ENCODE measurements at regions not wholly inside any gene's neighbourhood (a gene's known extent, or its start where the extent isn't known, plus 50 kb on each side); places are given as distances from the start of the nearest gene placed in this dataset.

- Histone ChIP-seq H3K27me3 (no peaks in the 10 kb centered on the region), H3K9me3 (no peaks in the 10 kb centered on the region), H3K27ac (no peak overlapping the region), H3K4me1 (peaks cover under 1 to 5% of the 10 kb centered on the region in 2 donors), H3K4me3 (no peak overlapping the region), H3K36me3 (no peaks in the 10 kb centered on the region)
- TF ChIP-seq POLR2A (IDR thresholded peaks at IDR 0.05), result no peak
- no peak for TF ChIP-seq CTCF (IDR thresholded peaks at IDR 0.05)
- no peak for DNase-seq
- intact Hi-C loops (cut with DNase I; ENCODE audit: low total_unique reads), result no loop called here
Measured at GRCh38 chr5:125416055-125416454, 669.6 kb upstream of the ZNF608 start.

- Histone ChIP-seq H3K27ac (no peak overlapping the region), H3K4me1 (no peaks in the 10 kb centered on the region), H3K36me3 (no peaks in the 10 kb centered on the region), H3K27me3 (no peaks in the 10 kb centered on the region), H3K4me3 (no peak overlapping the region), H3K9me3 (no peaks in the 10 kb centered on the region)
- DNase-seq, result no peak
- TF ChIP-seq POLR2A (IDR thresholded peaks at IDR 0.05), result no peak
- no peak for TF ChIP-seq CTCF (IDR thresholded peaks at IDR 0.05)
- intact Hi-C loops (cut with DNase I; ENCODE audit: low total_unique reads), result no loop called here
Measured at GRCh38 chr5:125421006-125421405, 674.6 kb upstream of the ZNF608 start.

- DNase-seq, result no peak
- no peak overlapping the region for H3K4me3 ChIP-seq
- no peaks in the 10 kb centered on the region for H3K36me3 ChIP-seq
- H3K4me1 ChIP-seq, result no peaks in the 10 kb centered on the region
- H3K27me3 ChIP-seq, result no peaks in the 10 kb centered on the region
- TF ChIP-seq CTCF (IDR thresholded peaks at IDR 0.05) (no peak), POLR2A (IDR thresholded peaks at IDR 0.05) (no peak)
- intact Hi-C loops (cut with DNase I; ENCODE audit: low total_unique reads), result no loop called here
- H3K27ac ChIP-seq, result no peak overlapping the region
- no peaks in the 10 kb centered on the region for H3K9me3 ChIP-seq
Measured at GRCh38 chr5:125422342-125422741, 675.9 kb upstream of the ZNF608 start.

- DNase-seq, result no peak
- H3K4me3 ChIP-seq, result no peak overlapping the region
- H3K27me3 ChIP-seq, result no peaks in the 10 kb centered on the region
- no peaks in the 10 kb centered on the region for H3K36me3 ChIP-seq
- no peak overlapping the region for H3K27ac ChIP-seq
- intact Hi-C loops (cut with DNase I; ENCODE audit: low total_unique reads), result no loop called here
- no peaks in the 10 kb centered on the region for H3K4me1 ChIP-seq
- TF ChIP-seq CTCF (IDR thresholded peaks at IDR 0.05) (no peak), POLR2A (IDR thresholded peaks at IDR 0.05) (no peak)
- no peaks in the 10 kb centered on the region for H3K9me3 ChIP-seq
Measured at GRCh38 chr5:125424402-125425141, 678.1 kb upstream of the ZNF608 start.

GRCh38 chr5:125429498-125429897 lies 683.1 kb upstream of the ZNF608 start:
- Histone ChIP-seq H3K36me3 (no peaks in the 10 kb centered on the region), H3K4me1 (no peaks in the 10 kb centered on the region), H3K4me3 (no peak overlapping the region), H3K9me3 (no peaks in the 10 kb centered on the region), H3K27me3 (no peaks in the 10 kb centered on the region), H3K27ac (no peak overlapping the region)
- TF ChIP-seq POLR2A (IDR thresholded peaks at IDR 0.05) (no peak), CTCF (IDR thresholded peaks at IDR 0.05) (no peak)
- intact Hi-C loops (cut with DNase I; ENCODE audit: low total_unique reads), result no loop called here
- no peak for DNase-seq
